ENCODE measurements at regions not wholly inside any gene's neighbourhood (a gene's known extent, or its start where the extent isn't known, plus 50 kb on each side); places are given as distances from the start of the nearest gene placed in this dataset.

GRCh38 chr21:36554411-36555157, 74.7 kb upstream of the CLDN14 start:
- no peak for DNase-seq (ENCODE audit: low read depth)

DNA sequence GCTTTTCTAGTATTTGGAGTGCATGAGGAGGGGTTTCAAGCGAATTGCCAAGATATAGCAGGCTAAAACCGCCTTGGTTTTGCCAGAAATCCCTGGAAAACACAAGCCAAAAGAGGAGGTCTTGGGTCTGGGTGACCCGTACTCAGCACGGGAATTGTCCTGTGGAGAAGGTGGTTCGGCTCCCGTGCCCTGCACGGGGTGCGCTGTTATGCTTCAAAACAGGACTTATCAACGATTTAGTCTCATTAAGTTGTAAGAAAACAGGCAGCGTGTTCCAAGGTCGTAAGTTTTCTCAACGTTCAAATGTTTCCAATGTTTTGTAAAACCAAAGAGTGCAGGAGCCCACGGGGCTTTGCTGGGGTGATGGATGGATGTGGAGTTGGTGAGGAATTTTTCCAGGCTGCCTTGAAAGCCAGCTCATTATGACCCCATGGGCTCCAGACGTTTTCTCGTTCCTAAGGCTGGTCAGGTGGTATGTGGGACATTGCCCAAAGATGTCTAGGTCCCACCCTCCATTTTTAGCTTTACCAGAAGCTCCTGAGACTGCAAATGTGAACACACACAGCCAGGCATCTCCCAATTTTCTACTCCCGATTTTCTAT, 75.4 kb upstream of the CLDN14 start:
- no peak for DNase-seq (ENCODE audit: low read depth)

GRCh38 chr21:36557316-36557715, 77.4 kb upstream of the CLDN14 start:
- no peak for DNase-seq (ENCODE audit: low read depth)

DNA sequence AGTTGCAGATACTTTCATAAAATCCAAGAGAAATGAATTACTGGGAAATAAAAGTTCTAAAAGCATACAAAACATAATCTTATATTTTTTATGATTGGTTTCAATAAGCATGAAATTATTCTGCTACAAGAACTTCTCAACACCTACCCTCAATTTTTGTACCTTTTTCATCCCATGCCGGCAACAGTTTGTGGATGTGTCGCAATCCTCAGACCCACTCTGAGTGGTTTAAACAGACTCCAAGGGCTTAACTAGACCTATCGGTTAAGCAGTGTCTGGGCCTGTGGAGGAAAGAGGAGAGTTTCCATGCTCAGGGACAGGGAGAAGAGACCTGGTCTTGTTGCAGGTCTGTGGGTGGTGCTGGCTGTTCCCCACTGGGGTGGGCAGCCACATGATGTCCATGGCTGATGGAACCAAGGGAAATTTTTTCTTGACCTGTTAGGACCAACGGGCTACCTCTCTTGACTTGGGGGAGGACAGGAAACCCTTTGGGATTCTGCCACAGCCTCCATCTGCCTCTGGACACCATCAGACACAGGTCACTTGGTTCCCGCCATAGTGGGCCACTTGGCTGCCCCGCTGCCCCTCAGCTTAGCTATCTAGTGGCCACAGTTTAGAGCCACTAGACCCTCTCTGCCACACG, 81.1 kb upstream of the CLDN14 start:
- DNase-seq (ENCODE audit: low read depth), result no peak

GRCh38 chr21:36563341-36563926, 83.5 kb upstream of the CLDN14 start:
- no peak for DNase-seq (ENCODE audit: low read depth)

DNA sequence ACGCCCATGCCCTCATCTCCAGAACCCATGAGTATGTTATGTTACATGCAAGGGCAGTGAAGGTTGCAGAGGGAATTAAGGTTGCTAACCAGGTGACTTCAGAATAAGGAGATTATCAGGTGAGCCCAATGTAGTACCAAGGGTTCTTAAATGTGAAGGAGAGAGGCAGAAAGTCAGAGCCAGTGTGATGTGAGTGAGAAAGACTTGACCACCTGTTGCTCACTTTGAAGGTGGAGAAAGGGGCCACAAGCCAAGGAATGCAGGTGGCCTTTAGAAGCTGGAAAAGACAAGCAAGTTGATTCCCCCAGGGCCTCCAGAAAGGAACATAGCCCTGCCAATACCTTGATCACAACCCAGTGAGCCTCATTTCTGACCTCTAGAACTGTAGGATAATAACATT, 84.7 kb upstream of the CLDN14 start:
- no peak for DNase-seq (ENCODE audit: low read depth)

DNA sequence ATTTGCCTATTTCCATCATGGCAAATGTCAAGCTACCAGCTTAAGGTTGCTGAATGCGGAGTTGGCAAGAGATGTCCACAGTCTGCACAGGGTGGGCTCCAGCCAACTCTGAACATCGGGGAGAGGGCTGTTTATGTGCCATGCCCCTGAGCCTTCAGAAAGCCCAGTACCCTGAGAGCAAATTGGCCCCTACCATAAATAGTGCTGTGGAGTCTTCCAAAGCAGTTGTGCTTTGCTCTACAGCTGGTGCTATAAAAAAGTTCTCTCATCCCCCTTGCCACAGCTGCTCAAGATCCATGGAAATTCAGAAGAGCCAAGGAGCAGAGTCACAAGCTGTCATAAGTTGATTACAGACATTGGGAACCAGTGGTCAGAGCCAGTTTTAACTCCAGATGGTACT, 85.6 kb upstream of the CLDN14 start:
- DNase-seq (ENCODE audit: low read depth), result no peak

GRCh38 chr21:36566644-36567043, 86.7 kb upstream of the CLDN14 start:
- no peak for DNase-seq (ENCODE audit: low read depth)

DNA sequence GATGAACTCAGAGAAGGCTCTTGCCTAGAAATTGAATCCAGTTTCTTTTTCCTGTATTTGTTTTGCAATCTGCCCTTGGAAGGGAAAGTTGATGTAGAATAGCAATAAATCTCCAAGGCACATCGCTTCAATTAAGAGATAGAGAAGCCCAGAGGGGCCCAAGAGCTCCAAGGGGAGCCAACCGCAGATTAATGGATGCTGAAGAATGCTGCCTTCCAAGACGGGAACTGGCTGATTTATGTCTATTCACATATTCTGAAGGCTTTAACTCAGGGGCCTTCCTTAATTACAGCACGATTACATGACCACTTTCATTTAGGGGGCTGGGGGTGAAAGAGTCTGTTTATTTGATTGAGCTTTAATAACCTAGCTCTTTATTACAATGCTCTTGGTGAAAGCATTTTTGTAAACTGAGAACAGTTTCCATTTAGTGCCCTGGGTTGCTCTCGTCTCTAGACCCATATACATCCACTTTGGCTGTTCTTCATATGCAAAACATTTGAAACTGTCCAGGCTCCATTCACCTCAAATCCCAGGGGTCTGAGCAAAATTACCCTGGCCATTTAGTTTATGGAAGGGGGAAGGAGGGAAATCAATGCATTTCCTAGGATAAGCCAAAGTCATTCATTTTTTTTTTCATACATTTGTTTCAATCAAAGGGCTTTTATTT, 87.4 kb upstream of the CLDN14 start:
- no peak for DNase-seq (ENCODE audit: low read depth)

DNA sequence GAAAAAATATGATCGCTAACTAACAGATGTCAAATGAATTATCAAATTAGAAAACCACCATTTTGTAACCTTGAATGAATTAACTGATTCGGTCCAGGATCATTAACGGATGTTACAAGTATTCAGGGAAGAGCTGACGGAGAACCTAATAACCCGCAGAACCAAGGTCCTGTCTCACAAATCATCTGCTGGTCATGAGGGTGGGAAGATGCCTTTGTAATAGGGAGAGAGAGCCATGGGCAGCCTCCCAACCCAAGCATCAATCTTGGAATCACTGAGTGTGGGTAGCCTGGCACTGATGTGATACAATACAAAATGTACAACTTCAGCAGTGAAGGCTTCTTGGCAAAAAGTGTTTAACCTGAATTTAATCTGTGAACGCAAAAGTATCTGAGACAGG, 89.6 kb upstream of the CLDN14 start:
- no peak for DNase-seq (ENCODE audit: low read depth)

GRCh38 chr21:36571556-36571955, 91.6 kb upstream of the CLDN14 start:
- no peak for DNase-seq (ENCODE audit: low read depth)

- DNase-seq (ENCODE audit: low read depth), result no peak
Measured at GRCh38 chr21:36572039-36572438, 92.1 kb upstream of the CLDN14 start.

- DNase-seq (ENCODE audit: low read depth), result no peak
Measured at GRCh38 chr21:36575306-36575705, 95.4 kb upstream of the CLDN14 start.

DNA sequence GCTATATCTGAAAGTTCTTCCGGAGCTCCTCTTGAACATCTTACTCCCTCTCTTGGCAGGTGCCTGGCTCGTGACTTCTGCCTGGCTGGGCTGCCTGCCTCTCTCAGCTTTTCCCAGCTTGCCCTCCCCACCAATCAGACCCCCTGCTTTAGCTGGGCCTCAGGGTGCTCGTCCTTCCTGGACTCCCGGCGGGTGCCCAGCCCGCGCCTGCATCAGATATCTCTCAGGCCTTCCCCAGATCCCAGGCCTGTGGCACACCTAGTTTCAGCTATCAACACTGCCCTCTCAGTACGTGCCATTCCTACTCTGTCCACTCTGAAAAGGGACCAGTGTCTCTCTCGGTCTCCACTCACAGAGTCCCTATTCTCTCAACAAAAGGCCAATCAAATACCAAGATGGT, 96.5 kb upstream of the CLDN14 start:
- no peak for DNase-seq (ENCODE audit: low read depth)

- no peak for DNase-seq (ENCODE audit: low read depth)
Measured at GRCh38 chr21:36579898-36580297, 100.0 kb upstream of the CLDN14 start.

GRCh38 chr21:36582271-36582670, 102.3 kb upstream of the CLDN14 start:
- DNase-seq (ENCODE audit: low read depth), result no peak

- DNase-seq (ENCODE audit: low read depth), result no peak
Measured at GRCh38 chr21:36583591-36583990, 103.7 kb upstream of the CLDN14 start.

DNA sequence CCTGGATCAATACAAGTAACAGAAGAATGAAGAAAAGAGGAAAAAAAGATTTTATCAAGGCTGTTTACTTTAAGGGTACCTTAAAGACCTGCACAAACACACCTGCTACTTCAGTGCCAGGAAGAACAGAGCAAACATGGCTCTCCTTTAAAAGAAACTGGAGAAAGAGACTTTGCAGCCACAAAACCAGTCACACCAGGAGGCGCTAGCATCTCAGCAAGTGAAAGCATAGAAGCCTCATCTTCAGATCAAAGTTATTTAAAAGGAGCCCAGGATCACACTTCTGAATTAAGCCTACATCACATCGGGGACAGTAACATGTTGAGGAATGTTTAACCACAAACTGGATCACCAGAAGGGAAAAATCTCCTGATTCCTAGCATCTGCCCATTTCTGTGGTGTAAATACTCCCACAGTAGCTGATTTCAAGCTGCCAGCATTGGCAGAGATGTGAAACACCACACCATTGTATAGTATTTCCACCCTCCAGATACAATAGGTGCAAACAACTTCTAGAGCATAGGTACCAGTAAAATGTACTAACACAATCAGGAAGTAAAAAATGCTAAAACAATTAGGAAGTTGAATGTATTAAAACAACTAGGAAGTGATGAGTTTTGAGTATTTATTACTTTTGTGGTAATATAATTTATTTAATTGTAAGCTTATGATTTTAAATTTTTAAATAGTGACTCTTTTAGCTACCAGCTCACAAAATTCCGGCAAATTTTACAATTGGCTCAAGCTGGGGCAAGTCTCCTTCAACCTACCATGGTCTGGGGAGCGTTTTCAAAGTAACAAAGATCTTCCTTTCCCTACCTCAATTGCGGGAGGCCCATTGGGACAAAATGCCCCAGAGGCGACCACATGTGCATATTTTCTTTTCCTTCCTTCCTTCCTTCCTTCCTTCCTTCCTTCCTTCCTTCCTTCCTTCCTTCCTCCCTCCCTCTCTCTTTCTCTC, 105.3 kb upstream of the CLDN14 start:
- no peak for DNase-seq (ENCODE audit: low read depth)

GRCh38 chr21:36587388-36587787, 107.5 kb upstream of the CLDN14 start:
- DNase-seq (ENCODE audit: low read depth), result no peak

- no peak for DNase-seq (ENCODE audit: low read depth)
Measured at GRCh38 chr21:36589352-36589971, 109.5 kb upstream of the SIM2 start.
